Ascending aorta (tissue), 2 donors: ENCODE measurements at regions not wholly inside any gene's neighbourhood (a gene's known extent, or its start where the extent isn't known, plus 50 kb on each side); places are given as distances from the start of the nearest gene placed in this dataset.

Experiments used
- DNase-seq, 2 donors: peaks; one replicate each; pipeline ENCODE4 v3.0.0-alpha.2; 2019; ENCODE audit warnings: low spot score in 2 of 2
- H3K27ac ChIP-seq, 2 donors: fragments of 200-600 bp; sonication (generic); one replicate each; pipeline ENCODE4 v1.5.1; 2016 to 2017; ENCODE audit warnings: mild to moderate bottlenecking in 1 of 2
- H3K27me3 ChIP-seq: fragments of 200-600 bp; sonication (generic); one replicate; pipeline ENCODE4 v1.5.1; 2017
- H3K36me3 ChIP-seq, 2 donors: fragments of 200-600 bp; sonication (generic); one replicate each; pipeline ENCODE4 v1.5.1; 2016
- H3K4me1 ChIP-seq, 2 donors: fragments of 200-600 bp; sonication (generic); one replicate each; pipeline ENCODE4 v1.5.1; 2016 to 2017; ENCODE audit warnings: mild to moderate bottlenecking in 1 of 2
- H3K4me3 ChIP-seq, 2 donors: fragments of 200-600 bp; sonication (generic); one replicate each; pipeline ENCODE4 v1.5.1; 2016 to 2017; ENCODE audit warnings: mild to moderate bottlenecking in 1 of 2
- H3K9me3 ChIP-seq, 2 donors: fragments of 200-600 bp; sonication (generic); one replicate each; pipeline ENCODE4 v1.5.1; 2016
- intact Hi-C: fragments of 100-400 bp; cut with DNase I; formaldehyde crosslinking; loops from one replicate; pipeline ENCODE4 v1.15.1; 2023
- TF ChIP-seq, protein P1 (sequence below), 3 experiments: fragments of 200-600 bp in 2 of 3; fragments of 450-650 bp in 1 of 3; sonication (generic) in 2 of 3; IDR thresholded peaks; one replicate each; pipeline ENCODE4 v1.5.1; 2016 to 2019; ENCODE audit warnings: antibody characterized with exemption in 3 of 3, mild to moderate bottlenecking in 1 of 3, moderate library complexity in 1 of 3

DNA sequence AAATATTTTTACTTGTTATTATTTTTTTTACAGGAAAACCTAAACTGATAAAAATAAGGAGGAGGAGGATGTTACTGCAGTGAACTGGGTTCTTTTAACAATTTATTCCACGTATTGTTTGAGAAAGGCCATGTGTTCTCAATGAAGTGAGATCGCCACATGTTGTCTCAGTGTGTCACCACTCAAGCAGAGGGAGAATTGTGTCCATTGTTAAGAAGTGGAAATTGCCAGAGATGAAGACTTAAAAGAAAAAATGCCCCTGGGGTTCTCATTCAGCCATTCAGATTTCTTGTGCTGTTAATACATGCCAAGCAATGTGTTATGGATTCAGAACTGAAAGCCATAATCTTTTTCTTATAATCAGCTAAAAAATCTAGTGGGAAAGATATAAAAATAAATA, 297.1 kb downstream of the NSUN3 start:
- Histone ChIP-seq H3K36me3 (no peaks in the 10 kb centered on the region), H3K4me1 (no peaks in the 10 kb centered on the region), H3K27ac (no peak overlapping the region), H3K9me3 (no peaks in the 10 kb centered on the region), H3K4me3 (no peak overlapping the region), H3K27me3 (no peaks in the 10 kb centered on the region)
- TF ChIP-seq, protein P1, sequence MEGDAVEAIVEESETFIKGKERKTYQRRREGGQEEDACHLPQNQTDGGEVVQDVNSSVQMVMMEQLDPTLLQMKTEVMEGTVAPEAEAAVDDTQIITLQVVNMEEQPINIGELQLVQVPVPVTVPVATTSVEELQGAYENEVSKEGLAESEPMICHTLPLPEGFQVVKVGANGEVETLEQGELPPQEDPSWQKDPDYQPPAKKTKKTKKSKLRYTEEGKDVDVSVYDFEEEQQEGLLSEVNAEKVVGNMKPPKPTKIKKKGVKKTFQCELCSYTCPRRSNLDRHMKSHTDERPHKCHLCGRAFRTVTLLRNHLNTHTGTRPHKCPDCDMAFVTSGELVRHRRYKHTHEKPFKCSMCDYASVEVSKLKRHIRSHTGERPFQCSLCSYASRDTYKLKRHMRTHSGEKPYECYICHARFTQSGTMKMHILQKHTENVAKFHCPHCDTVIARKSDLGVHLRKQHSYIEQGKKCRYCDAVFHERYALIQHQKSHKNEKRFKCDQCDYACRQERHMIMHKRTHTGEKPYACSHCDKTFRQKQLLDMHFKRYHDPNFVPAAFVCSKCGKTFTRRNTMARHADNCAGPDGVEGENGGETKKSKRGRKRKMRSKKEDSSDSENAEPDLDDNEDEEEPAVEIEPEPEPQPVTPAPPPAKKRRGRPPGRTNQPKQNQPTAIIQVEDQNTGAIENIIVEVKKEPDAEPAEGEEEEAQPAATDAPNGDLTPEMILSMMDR (IDR thresholded peaks at IDR 0.05), result no peak
- no peak for DNase-seq
- intact Hi-C loops, result no loop called here

DNA sequence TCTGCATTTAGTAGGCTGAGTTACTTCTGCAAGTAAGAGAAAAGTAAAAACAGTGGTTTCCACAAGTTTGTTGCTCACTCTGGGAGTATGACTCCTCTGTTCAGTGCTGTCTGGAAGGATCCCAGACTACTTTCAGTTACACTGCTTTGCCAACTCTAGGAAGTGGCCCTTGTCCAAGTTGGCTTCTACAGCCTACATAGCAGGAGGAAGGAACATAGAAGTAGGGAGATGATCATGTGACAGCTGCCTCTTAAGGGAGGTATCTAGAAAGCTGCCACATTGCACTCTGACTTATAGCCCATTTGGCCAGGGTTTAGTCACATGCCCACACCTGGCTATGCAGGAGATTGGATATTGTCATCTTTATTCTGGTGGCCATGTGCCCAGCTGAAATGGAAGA, 298.1 kb downstream of the NSUN3 start:
- Histone ChIP-seq H3K4me3 (no peak overlapping the region), H3K4me1 (no peaks in the 10 kb centered on the region), H3K9me3 (no peaks in the 10 kb centered on the region), H3K27me3 (no peaks in the 10 kb centered on the region), H3K27ac (no peak overlapping the region), H3K36me3 (no peaks in the 10 kb centered on the region)
- DNase-seq, result no peak
- TF ChIP-seq, protein P1 (IDR thresholded peaks at IDR 0.05), result no peak
- intact Hi-C loops, result no loop called here

DNA sequence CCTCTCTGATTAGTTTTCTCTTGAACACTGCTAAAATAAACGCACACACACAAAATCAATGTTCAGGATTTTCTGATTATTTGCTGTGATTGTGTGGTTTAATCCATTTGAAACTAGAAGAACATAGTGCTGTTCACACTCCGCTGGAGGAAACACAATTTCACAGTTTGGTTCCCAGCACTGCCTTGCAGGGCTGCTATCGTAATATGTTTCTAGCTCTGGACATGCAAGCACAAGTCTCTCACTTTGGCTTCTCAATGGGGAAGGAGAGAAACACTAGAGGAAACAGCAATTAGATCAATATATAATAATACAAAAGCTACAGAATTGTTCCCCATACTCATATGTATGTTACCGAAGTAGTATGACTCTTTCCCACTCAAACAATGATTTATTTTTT, 299.5 kb downstream of the NSUN3 start:
- Histone ChIP-seq H3K4me1 (no peaks in the 10 kb centered on the region), H3K27me3 (no peaks in the 10 kb centered on the region), H3K4me3 (no peak overlapping the region), H3K27ac (no peak overlapping the region), H3K9me3 (no peaks in the 10 kb centered on the region), H3K36me3 (no peaks in the 10 kb centered on the region)
- TF ChIP-seq, protein P1 (IDR thresholded peaks at IDR 0.05), result no peak
- DNase-seq, result no peak
- intact Hi-C loops, result no loop called here

DNA sequence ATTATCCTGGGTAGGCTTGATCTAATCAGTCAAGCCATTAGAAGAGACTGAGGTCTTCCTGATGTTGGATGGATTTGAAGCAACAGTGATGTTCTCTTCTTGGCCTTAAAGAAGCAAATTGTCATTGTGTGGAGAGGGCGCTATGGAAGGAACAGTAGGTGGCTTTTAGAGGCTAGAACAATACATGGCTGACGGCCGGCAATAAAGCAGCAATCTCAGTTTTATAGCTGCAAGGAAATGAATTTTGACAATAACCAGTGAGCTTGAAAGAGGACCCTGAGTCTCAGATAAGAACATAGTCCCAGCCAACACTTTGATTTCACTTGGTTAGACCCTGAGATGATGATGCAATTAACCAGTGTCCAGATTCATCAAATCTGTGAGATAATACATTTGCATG, 302.1 kb downstream of the NSUN3 start:
- no peaks in the 10 kb centered on the region for H3K4me1 ChIP-seq
- no peaks in the 10 kb centered on the region for H3K36me3 ChIP-seq
- no peaks in the 10 kb centered on the region for H3K9me3 ChIP-seq
- DNase-seq, result no peak
- no peak overlapping the region for H3K27ac ChIP-seq
- no peak overlapping the region for H3K4me3 ChIP-seq
- no peaks in the 10 kb centered on the region for H3K27me3 ChIP-seq
- intact Hi-C loops, result no loop called here
- TF ChIP-seq, protein P1 (IDR thresholded peaks at IDR 0.05), result no peak

DNA sequence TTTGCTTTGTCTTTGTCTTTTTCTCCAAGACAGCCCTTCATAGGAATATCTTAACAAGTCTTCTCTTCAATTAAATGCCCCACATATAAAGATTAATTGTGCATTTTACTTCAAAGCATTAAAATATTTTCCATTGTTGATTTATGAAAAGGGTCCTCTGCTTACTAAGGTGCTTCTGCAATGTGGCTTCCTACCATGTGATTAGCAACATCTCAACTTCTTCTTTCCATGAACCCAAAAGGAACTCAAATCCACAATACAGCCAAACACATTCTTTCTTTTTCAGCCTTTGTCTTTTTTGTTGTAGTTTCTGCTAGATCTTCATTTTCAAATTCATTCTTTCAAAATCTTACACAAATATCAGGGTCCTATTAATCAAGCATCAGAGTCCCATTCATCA, 309.2 kb downstream of the NSUN3 start:
- no peaks in the 10 kb centered on the region for H3K9me3 ChIP-seq
- no peaks in the 10 kb centered on the region for H3K36me3 ChIP-seq
- TF ChIP-seq, protein P1 (IDR thresholded peaks at IDR 0.05), result no peak
- H3K27me3 ChIP-seq, result no peaks in the 10 kb centered on the region
- intact Hi-C loops, result no loop called here
- no peak overlapping the region for H3K27ac ChIP-seq
- DNase-seq, result no peak
- H3K4me3 ChIP-seq, result no peak overlapping the region
- H3K4me1 ChIP-seq, result no peaks in the 10 kb centered on the region

DNA sequence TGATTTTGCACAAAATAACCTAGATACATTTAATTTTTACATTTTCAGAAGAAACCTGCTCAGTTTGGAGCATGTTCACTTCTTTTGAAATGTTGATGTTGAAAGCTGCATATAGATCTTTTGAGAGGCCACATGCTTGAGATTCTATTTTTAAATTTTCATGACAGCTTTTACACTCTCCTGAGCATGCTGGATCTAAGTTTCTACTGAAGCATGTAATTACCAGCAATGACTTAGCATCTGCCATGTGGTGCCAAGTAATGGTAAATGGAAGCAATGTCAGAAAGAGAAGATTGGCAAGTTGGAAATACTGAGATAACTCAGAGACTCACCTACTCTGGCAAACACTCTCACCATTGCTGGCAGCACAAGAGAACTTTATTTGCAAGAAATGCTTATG, 310.6 kb downstream of the NSUN3 start:
- Histone ChIP-seq H3K9me3 (no peaks in the 10 kb centered on the region), H3K4me3 (no peak overlapping the region), H3K4me1 (no peaks in the 10 kb centered on the region), H3K36me3 (no peaks in the 10 kb centered on the region), H3K27ac (no peak overlapping the region), H3K27me3 (no peaks in the 10 kb centered on the region)
- DNase-seq, result no peak
- TF ChIP-seq, protein P1 (IDR thresholded peaks at IDR 0.05), result no peak
- intact Hi-C loops, result no loop called here
